ENCODE measurements at regions not wholly inside any gene's neighbourhood (a gene's known extent, or its start where the extent isn't known, plus 50 kb on each side); places are given as distances from the start of the nearest gene placed in this dataset.

DNA sequence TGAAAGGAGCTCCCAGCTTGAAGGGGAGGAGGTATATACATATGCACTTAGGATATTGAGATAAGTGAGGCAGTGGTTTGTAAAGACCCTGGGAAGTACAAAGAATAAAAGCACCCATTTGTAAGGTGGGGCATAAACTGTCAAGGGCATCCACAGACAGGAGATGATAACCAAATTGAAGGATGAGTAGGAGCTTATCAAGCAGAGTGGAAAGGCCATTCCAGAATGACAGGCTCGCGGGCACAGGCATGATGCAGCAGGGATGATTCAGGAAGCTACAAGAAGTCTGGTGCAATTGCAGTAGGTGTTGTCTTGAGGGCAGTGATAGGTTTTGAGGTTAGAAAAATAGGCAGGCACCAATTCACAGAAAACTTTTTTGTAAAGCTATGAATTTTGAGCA lies 504.8 kb downstream of the PIK3C3 start:
- TF ChIP-seq CTCF (IDR thresholded peaks at IDR 0.05), result no peak

- TF ChIP-seq CTCF (IDR thresholded peaks at IDR 0.05), result no peak
Observed at GRCh38 chr18:42471885-42472284, 516.9 kb downstream of the PIK3C3 start.

GRCh38 chr18:42473611-42474010 lies 518.6 kb downstream of the PIK3C3 start:
- TF ChIP-seq CTCF (IDR thresholded peaks at IDR 0.05), result no peak

DNA sequence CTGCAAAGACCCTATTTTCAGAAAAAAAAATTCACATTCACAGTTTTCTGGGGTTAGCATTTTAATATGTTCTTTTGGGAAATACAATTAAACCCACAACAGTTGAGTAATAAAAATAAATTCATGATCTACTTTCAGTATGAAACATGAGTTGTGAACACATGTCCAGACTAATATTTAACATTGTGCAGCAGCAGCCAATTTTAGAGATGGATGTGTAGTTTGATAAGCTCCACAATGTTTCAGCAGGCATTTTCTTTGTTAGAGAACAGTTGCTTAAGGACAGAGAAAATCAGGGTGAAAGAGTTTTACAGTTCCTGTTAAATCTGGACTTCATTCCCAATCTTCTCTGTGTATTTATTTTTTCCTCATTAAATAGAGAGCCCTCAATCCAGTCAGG lies 519.5 kb downstream of the PIK3C3 start:
- no peak for TF ChIP-seq CTCF (IDR thresholded peaks at IDR 0.05)

DNA sequence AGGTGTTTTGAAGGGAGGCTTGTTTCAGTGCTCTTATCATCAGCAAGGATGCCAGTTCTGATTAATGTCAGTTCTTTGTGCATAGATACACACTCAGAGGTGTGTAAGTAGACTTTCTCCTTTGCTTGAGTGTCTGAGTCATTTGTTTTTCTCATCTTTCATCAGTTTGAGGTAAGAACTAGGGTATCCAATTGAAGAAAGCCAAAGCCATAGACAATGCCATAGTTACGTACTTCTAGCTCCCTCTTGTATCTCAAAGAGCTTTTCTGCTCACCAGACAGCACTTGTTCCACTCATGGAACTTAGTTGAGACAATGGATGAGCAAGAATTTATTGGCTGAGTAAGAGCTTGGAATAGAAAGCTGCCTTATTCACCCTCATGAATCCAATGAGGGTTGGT lies 520.1 kb downstream of the PIK3C3 start:
- TF ChIP-seq CTCF (IDR thresholded peaks at IDR 0.05), result no peak

DNA sequence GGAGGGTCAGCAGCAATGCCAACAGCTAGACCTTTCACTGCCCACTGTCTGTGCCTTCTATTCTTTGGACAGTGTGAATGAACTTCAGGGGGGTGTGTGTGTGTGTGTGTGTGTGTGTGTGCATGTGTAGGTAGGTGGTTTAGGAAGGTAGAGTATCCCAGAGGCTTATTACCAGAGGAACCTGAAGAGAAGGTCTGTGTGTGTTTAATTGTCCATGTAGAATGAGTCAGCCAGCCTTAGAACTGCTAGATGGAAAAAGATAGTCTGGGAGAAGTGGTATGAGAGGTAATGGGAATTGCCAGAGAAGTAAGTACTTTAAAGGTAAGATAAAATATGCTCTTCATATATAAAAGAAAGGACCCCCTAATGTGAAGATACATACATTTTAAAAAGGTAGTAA lies 522.2 kb downstream of the PIK3C3 start:
- no peak for TF ChIP-seq CTCF (IDR thresholded peaks at IDR 0.05)

DNA sequence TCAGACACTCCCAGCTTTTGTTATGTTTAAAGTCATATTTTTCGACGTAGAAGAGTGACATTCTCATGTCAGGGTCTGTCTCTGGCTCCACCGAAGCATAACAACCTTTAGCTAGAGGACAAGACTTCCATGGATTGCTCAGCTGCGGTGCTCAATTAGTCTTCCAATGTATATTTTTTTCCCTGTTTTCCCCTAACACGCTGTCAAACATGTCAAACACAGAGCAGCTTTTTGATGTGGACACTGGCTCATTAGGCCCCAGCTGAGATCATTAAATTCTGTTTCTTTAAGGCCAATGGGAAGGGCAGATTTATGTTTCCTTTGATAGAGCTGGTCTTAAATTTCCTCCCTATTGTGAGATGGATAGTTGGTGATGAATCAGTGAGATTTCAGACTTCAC lies 525.4 kb downstream of the PIK3C3 start:
- no peak for TF ChIP-seq CTCF (IDR thresholded peaks at IDR 0.05)

DNA sequence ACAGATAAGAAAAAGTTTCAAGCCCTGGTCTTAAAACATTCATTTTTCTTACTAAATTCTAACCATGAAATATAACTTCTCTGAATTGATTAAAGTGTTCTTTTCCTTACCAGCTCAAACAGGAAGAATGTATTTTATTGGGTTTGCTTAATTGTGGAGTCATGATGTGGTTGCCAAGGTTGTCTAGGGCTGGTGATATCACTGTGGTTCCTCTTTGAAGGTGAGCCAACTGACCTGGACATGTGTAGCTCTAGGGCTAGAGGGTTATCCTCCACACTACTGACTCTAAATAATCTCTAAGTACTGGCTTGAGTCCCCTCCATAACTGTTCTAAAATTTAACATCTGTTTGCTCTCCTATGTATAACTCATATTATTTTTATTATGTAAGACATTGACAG lies 529.6 kb downstream of the PIK3C3 start:
- TF ChIP-seq CTCF (IDR thresholded peaks at IDR 0.05), result no peak

Data from LNCAP (cell line).